ENCODE measurements at regions not wholly inside any gene's neighbourhood (a gene's known extent, or its start where the extent isn't known, plus 50 kb on each side); places are given as distances from the start of the nearest gene placed in this dataset.

DNA sequence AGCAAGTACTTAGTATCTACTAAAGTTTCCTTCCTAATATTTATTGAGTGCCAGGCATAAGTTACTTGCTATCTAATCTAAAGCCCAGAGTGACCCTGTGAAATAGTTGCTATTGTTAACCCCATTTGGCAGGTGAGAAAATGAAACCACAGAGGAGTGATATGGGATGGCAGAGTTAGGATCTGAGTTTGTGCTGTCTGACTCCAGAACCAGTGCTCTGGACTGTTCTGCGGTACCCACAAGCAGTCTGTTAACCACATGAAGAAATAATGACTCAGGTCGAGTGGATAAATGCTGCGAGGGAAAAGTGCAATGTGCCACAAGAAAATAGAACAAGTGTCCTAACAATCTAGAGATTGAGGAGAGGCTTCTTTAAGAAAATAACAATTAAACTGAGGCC is 60.7 kb upstream of the GZMB start:
- TF ChIP-seq, protein P1, sequence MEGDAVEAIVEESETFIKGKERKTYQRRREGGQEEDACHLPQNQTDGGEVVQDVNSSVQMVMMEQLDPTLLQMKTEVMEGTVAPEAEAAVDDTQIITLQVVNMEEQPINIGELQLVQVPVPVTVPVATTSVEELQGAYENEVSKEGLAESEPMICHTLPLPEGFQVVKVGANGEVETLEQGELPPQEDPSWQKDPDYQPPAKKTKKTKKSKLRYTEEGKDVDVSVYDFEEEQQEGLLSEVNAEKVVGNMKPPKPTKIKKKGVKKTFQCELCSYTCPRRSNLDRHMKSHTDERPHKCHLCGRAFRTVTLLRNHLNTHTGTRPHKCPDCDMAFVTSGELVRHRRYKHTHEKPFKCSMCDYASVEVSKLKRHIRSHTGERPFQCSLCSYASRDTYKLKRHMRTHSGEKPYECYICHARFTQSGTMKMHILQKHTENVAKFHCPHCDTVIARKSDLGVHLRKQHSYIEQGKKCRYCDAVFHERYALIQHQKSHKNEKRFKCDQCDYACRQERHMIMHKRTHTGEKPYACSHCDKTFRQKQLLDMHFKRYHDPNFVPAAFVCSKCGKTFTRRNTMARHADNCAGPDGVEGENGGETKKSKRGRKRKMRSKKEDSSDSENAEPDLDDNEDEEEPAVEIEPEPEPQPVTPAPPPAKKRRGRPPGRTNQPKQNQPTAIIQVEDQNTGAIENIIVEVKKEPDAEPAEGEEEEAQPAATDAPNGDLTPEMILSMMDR (IDR thresholded peaks at IDR 0.05), result no peak
- no peak for TF ChIP-seq ZFX (IDR thresholded peaks at IDR 0.05; ENCODE audit: borderline replicate concordance)

All from 22Rv1 (cell line).